ENCODE measurements at regions not wholly inside any gene's neighbourhood (a gene's known extent, or its start where the extent isn't known, plus 50 kb on each side); places are given as distances from the start of the nearest gene placed in this dataset.
"Not testable (repeated sequence)": the region's sequence is repeated elsewhere in the genome, so short reads cannot be mapped to it uniquely, and the experiment has no call there.

DNA sequence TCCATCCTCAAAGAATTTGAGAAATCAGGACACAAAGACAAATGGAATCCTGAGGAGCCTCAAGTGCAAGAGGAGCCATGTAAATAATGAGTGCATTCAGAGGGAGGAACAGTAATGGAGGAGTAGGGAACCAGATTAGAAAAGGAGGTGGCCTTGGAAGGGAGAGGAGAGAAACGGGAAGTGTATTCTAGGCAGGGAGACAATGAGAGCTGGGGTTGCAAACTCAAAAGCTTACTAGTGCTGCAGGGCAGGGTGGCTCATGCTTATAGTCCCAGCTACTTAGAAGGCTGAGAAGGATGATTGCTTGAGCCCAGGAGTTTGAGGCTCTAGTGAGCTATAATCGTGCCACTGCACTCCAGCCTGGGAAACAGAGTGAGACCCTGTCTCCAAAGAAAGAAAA, 113.2 kb upstream of the LSM6 start:
- ATAC-seq (replicated peaks) (no peak), DNase-seq (no peak)
- Mint-ChIP-seq H3K27me3 (peaks cover 23 to 34% of the 10 kb centered on the region in 2 donors), H3K4me3 (no peak overlapping the region), H3K9me3 (no peaks in the 10 kb centered on the region), H3K36me3 (ENCODE audit: insufficient read depth) (no peaks in the 10 kb centered on the region), H3K4me1 (ENCODE audit: low read depth in 2 of 2) (no peaks in the 10 kb centered on the region), H3K27ac (no peak overlapping the region)

DNA sequence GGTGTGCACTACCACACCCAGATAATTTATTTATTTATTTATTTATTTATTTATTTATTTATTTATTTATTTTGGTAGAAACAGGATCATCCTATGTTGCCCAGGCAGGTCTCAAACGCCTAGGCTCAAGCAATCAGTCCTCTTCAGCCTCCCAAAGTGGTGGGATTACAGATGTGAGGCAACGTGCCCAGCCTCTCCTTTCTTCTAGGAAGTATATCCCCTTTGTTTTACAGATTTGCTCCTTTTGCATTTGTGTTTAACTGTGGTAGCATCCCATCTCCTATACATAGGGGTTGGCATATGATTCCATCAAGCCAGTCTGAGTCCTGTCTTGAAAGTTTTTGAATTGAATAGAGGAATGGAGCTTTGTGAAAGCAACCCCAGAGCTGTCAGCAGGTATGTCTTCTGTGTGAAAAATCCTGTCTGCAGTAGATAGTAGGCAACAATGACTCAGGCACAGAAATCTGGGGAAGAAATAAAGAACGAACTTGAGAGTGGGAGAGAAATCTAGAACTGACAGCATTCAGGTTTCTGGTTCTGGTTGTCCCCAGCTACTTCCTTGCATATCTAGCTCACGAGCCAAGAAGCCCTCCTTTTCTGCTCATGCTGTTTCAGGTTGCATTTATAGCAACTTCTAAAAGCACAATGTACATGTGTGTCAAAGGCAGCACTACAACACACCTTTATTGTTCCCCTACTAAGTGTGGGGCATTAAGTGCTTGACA, 113.7 kb upstream of the LSM6 start:
- Mint-ChIP-seq H3K4me3 (no peak overlapping the region), H3K4me1 (ENCODE audit: low read depth in 2 of 2) (no peaks in the 10 kb centered on the region), H3K9me3 (no peaks in the 10 kb centered on the region), H3K27me3 (peaks cover 23 to 34% of the 10 kb centered on the region in 2 donors), H3K27ac (no peak overlapping the region), H3K36me3 (ENCODE audit: insufficient read depth) (no peaks in the 10 kb centered on the region)
- DNase-seq, result no peak
- ATAC-seq (replicated peaks), result no peak

- DNase-seq (no peak), ATAC-seq (replicated peaks) (peak; percentile 56)
- Mint-ChIP-seq H3K27me3 (peaks cover 29% of the 10 kb centered on the region in 2 donors), H3K4me1 (ENCODE audit: low read depth in 2 of 2) (no peaks in the 10 kb centered on the region), H3K4me3 (no peak overlapping the region), H3K9me3 (no peaks in the 10 kb centered on the region), H3K36me3 (ENCODE audit: insufficient read depth) (no peaks in the 10 kb centered on the region), H3K27ac (no peak overlapping the region)
These were observed 115.7 kb upstream of the LSM6 start for GRCh38 chr4:146059865-146060264.

DNA sequence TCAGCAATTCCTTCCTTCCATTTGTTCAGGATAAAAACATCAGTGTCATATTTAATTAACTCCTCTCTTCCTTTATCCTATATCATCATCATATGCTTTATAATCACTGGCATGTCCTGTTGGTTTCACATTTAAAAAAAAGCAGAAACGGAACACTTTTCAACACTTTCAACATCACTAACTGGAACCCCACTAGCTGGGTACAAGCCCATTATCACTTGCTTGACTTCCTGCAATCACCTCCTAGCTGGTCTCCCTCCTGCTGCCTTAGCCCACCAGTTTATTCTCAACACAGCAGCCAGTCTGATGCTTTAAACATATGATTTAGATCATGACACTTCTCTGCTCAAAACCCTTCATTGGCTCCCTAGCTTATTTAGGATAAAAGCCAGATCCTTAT, 116.4 kb upstream of the LSM6 start:
- Mint-ChIP-seq H3K36me3 (ENCODE audit: insufficient read depth) (no peaks in the 10 kb centered on the region), H3K9me3 (no peaks in the 10 kb centered on the region), H3K27me3 (peaks cover 28 to 29% of the 10 kb centered on the region in 2 donors), H3K4me3 (no peak overlapping the region), H3K27ac (no peak overlapping the region), H3K4me1 (ENCODE audit: low read depth in 2 of 2) (no peaks in the 10 kb centered on the region)
- no peak for ATAC-seq (replicated peaks)
- no peak for DNase-seq

DNA sequence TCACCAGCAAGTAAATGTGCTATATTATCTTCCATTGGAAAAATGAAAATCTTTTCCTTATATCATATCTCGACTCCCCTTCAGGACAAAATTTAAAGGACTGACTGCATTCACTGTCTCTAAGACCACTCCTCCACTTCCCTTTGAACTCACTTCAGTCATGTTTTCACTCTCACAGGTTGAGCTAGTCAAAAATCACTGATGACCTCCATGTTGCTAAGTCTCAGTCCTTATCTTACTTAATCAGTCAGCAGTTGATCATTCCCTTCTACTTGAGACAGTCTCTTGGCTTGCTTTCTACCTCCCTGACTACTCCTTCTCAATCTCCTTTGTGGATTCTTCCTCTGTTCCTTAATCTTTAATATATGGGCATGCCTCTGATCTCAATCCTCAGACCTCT, 117.0 kb upstream of the LSM6 start:
- ATAC-seq (replicated peaks), result no peak
- DNase-seq, result no peak
- peaks cover 21 to 25% of the 10 kb centered on the region in 2 donors for H3K27me3 Mint-ChIP-seq
- no peak overlapping the region for H3K4me3 Mint-ChIP-seq
- no peaks in the 10 kb centered on the region for H3K36me3 Mint-ChIP-seq (ENCODE audit: insufficient read depth)
- no peak overlapping the region for H3K27ac Mint-ChIP-seq
- H3K9me3 Mint-ChIP-seq, result no peaks in the 10 kb centered on the region
- no peaks in the 10 kb centered on the region for H3K4me1 Mint-ChIP-seq (ENCODE audit: low read depth in 2 of 2)

DNA sequence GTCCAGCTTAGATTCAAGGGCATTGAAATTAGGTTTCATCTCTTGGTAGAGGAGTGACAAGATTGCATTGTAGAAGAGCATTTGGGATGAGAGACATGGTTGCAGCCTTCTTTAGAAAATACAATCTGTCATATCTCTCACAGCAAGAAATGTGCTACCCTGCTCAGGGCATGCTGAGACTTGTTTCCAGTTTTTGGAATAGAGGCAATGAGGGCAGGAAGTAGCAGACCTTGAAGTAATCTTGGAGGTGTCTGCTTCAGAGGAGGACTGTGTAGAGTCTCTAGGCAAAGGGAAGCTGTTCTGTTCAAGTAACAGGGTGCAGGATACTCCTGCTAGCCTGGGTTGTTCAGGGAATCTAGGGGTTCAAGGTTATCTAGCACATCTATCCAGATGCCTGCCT, 116.1 kb upstream of the ZNF827 start:
- DNase-seq (no peak), ATAC-seq (replicated peaks) (no peak)
- no peaks in the 10 kb centered on the region for H3K36me3 Mint-ChIP-seq (ENCODE audit: insufficient read depth)
- no peak overlapping the region for H3K4me3 Mint-ChIP-seq
- H3K27me3 Mint-ChIP-seq, result peaks cover 0 to 6% of the 10 kb centered on the region in 2 donors
- H3K27ac Mint-ChIP-seq, result no peak overlapping the region
- H3K4me1 Mint-ChIP-seq (ENCODE audit: low read depth in 2 of 2), result no peaks in the 10 kb centered on the region
- no peaks in the 10 kb centered on the region for H3K9me3 Mint-ChIP-seq

DNA sequence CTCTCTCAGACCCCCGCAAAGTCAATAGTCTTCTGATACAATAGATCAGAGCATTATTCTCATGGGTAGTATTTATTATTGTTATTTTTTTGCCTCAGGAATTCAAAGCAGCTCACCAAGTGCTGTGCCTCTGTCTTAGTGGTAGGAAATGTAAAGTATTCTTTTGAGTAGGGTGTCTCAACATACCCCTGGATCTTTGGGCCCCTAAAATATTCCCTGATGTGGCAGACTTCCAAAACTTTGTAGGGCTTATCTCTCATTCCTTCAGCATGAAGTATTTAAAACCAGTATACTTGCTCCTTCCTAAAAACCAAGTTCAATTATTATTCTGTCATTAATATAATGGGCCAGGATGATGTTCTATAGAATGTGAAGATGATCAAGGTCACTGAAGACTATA, 115.3 kb upstream of the ZNF827 start:
- ATAC-seq (replicated peaks), result no peak
- H3K27me3 Mint-ChIP-seq, result peaks cover 0 to 8% of the 10 kb centered on the region in 2 donors
- no peaks in the 10 kb centered on the region for H3K9me3 Mint-ChIP-seq
- DNase-seq, result no peak
- H3K4me3 Mint-ChIP-seq, result no peak overlapping the region
- no peaks in the 10 kb centered on the region for H3K36me3 Mint-ChIP-seq (ENCODE audit: insufficient read depth)
- no peak overlapping the region for H3K27ac Mint-ChIP-seq
- no peaks in the 10 kb centered on the region for H3K4me1 Mint-ChIP-seq (ENCODE audit: low read depth in 2 of 2)

GRCh38 chr4:146051728-146052391, 113.2 kb upstream of the ZNF827 start:
- Mint-ChIP-seq H3K27me3 (peaks cover 7 to 27% of the 10 kb centered on the region in 2 donors), H3K4me3 (no peak overlapping the region), H3K4me1 (ENCODE audit: low read depth in 2 of 2) (no peaks in the 10 kb centered on the region), H3K9me3 (peaks cover 0 to 8% of the 10 kb centered on the region in 2 donors), H3K36me3 (ENCODE audit: insufficient read depth) (no peaks in the 10 kb centered on the region), H3K27ac (no peak overlapping the region)
- no peak for ATAC-seq (replicated peaks)
- DNase-seq, result no peak

DNA sequence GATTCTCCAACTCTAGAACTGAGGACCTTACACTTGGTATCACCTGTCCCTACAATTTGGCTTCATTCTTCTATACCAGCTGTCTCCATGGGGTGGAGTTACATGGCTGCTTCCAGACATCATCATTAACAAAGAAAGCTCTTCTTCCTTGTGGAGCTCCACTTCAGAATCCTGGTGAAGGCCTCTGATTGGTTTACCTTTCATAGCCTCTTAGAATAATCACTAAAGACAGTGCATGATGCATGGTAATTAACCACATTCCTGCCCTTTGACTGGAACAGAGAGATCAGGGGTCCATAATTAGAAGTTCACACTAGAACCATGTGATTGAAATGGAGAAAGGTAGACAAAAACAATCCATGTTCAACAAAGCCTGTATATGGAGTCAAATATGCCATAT, 112.6 kb upstream of the ZNF827 start:
- peaks cover 14 to 34% of the 10 kb centered on the region in 2 donors for H3K27me3 Mint-ChIP-seq
- ATAC-seq (replicated peaks) (no peak), DNase-seq (no peak)
- no peak overlapping the region for H3K27ac Mint-ChIP-seq
- H3K36me3 Mint-ChIP-seq (ENCODE audit: insufficient read depth), result no peaks in the 10 kb centered on the region
- H3K9me3 Mint-ChIP-seq, result peaks cover 0 to 8% of the 10 kb centered on the region in 2 donors
- no peak overlapping the region for H3K4me3 Mint-ChIP-seq
- no peaks in the 10 kb centered on the region for H3K4me1 Mint-ChIP-seq (ENCODE audit: low read depth in 2 of 2)

DNA sequence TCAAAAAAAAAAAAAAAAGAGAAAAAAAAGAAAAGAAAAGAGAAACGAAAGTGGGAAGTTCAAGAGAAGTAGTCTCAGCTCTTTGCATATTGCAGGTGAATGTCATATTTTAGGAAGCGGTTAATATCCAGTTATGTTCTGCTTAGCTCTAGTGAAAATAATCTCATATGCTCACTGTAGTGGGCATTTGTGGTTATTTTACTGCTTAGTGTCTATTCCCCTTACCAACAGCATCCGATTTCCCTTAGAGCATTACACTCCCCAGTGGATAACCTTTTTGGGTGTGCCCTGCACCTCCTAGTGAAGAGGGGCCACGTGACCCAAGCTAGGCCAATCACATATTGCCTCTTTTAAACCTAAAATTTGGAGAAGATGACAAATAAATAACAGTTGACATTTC, 111.2 kb upstream of the ZNF827 start:
- DNase-seq (no peak), ATAC-seq (replicated peaks) (peak; percentile 31)
- H3K27me3 Mint-ChIP-seq, result peaks cover 28 to 42% of the 10 kb centered on the region in 2 donors
- H3K36me3 Mint-ChIP-seq (ENCODE audit: insufficient read depth), result no peaks in the 10 kb centered on the region
- no peak overlapping the region for H3K27ac Mint-ChIP-seq
- no peaks in the 10 kb centered on the region for H3K4me1 Mint-ChIP-seq (ENCODE audit: low read depth in 2 of 2)
- H3K9me3 Mint-ChIP-seq, result peaks cover 0 to 8% of the 10 kb centered on the region in 2 donors
- no peak overlapping the region for H3K4me3 Mint-ChIP-seq

DNA sequence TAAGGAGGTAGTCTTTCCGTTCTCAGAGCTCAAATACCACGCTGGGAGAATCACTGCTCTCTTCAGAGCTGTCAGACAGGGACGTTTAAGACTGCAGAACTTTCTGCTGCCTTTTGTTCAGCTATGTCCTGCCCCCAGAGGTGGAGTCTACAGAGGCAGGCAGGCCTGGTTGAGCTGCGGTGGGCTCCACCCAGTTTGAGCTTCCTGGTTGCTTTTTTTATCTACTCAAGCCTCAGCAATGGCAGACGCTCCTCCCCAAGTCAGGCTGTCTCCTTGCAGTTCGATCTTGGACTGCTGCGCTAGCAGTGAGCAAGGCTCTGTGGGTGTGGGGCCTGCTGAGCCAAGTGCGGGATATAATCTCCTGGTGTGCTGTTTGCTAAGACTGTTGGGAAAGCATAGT, 109.1 kb upstream of the ZNF827 start:
- not testable (repeated sequence) for H3K4me1 Mint-ChIP-seq (ENCODE audit: low read depth in 2 of 2); H3K27ac Mint-ChIP-seq; H3K36me3 Mint-ChIP-seq (ENCODE audit: insufficient read depth); H3K9me3 Mint-ChIP-seq; ATAC-seq (replicated peaks); H3K4me3 Mint-ChIP-seq; DNase-seq
- H3K27me3 Mint-ChIP-seq, result peaks cover 46 to 58% of the 10 kb centered on the region in 2 donors

GRCh38 chr4:146041139-146042004, 102.7 kb upstream of the ZNF827 start:
- ATAC-seq (replicated peaks) (no peak), DNase-seq (no peak)
- H3K4me1 Mint-ChIP-seq (ENCODE audit: low read depth in 2 of 2), result no peaks in the 10 kb centered on the region
- H3K36me3 Mint-ChIP-seq (ENCODE audit: insufficient read depth), result no peaks in the 10 kb centered on the region
- H3K27me3 Mint-ChIP-seq, result peaks cover 32 to 34% of the 10 kb centered on the region in 2 donors
- no peaks in the 10 kb centered on the region for H3K9me3 Mint-ChIP-seq
- no peak overlapping the region for H3K4me3 Mint-ChIP-seq
- H3K27ac Mint-ChIP-seq, result no peak overlapping the region

DNA sequence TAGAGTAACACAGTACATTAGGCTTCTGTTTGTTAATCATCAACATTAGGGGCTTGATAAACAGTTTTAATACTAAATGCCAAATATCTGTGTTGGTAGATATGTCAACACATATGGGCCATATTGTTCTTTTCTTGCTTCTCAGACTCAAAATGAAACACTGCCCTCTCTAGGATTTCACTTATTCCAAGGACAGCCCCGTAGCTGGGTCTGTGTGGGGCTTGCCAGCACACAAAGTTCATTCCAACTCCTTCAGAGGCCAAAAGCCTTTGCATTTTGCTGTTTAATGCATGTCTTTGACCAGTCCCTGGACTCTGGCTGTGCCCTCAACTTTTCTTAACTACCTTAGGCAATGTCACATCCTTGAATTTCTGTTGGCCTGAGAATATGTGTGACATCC, 102.0 kb upstream of the ZNF827 start:
- no peak for DNase-seq
- no peak overlapping the region for H3K4me3 Mint-ChIP-seq
- H3K4me1 Mint-ChIP-seq (ENCODE audit: low read depth in 2 of 2), result no peaks in the 10 kb centered on the region
- ATAC-seq (replicated peaks), result no peak
- no peak overlapping the region for H3K27ac Mint-ChIP-seq
- H3K9me3 Mint-ChIP-seq, result no peaks in the 10 kb centered on the region
- no peaks in the 10 kb centered on the region for H3K36me3 Mint-ChIP-seq (ENCODE audit: insufficient read depth)
- peaks cover 24 to 26% of the 10 kb centered on the region in 2 donors for H3K27me3 Mint-ChIP-seq
